Mucosa of stomach (tissue), 1 donor: ENCODE measurements at regions not wholly inside any gene's neighbourhood (a gene's known extent, or its start where the extent isn't known, plus 50 kb on each side); places are given as distances from the start of the nearest gene placed in this dataset.

Source experiments
- H3K27me3 ChIP-seq: one replicate; pipeline ENCODE4 v1.7.0; 2013; ENCODE audit warnings: mild to moderate bottlenecking, low read length; ENCODE audit not compliant: control insufficient read depth, insufficient read depth
- H3K36me3 ChIP-seq: one replicate; pipeline ENCODE4 v1.7.0; 2013; ENCODE audit warnings: low read length; ENCODE audit not compliant: control insufficient read depth, insufficient read depth
- H3K4me1 ChIP-seq: one replicate; pipeline ENCODE4 v1.7.0; 2013; ENCODE audit warnings: mild to moderate bottlenecking, low read length; ENCODE audit not compliant: control insufficient read depth, insufficient read depth
- H3K4me3 ChIP-seq: one replicate; pipeline ENCODE4 v1.7.0; 2013; ENCODE audit warnings: low read length
- H3K9ac ChIP-seq: one replicate; pipeline ENCODE4 v1.7.0; 2013; ENCODE audit warnings: mild to moderate bottlenecking, low read length, moderate library complexity
- H3K9me3 ChIP-seq: one replicate; pipeline ENCODE4 v1.7.0; 2013; ENCODE audit warnings: mild to moderate bottlenecking, low read length, moderate library complexity; ENCODE audit not compliant: control insufficient read depth
- donor health status: Pancreatic carcinoma.

DNA sequence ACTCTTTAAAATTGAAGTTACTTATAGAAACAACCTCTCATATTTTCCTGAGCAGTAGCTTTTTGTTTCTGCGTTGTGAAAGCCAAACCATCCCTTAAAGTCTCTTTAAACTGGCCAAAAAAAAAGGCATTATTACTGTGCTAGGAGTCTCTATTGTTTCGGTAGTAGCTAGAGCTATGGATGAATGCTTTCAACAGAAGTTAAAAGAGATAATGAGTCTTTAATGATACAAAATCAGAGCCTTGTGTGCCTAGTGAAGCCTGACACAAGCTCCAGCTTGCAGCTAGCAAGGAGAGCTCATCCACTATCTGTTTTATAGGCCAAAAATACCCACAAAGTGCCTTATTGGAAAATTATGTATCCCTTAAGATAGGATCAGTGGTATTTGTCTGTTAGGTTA is 360.4 kb upstream of the CDIN1 start:
- no peaks in the 10 kb centered on the region for H3K36me3 ChIP-seq

DNA sequence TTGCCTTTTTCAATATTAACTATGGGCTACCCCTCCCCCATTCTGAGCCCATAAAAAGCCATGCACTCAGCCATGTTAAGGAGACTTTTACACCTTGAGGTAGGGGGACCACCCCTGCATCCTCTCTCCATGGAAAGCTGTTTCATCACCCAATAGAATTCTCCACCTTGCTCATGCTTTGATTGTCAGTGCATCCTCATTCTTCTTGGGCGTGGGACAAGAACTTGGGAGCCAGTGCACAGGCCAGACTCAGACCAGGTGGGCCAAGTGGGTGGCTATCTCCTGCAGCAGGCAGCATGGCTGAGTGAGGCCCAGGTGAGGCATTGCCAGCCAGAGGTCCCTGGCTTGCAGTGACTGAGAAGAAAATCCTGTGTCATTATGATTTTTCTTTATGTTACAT is 357.4 kb upstream of the CDIN1 start:
- H3K36me3 ChIP-seq = no peaks in the 10 kb centered on the region
- H3K4me3 ChIP-seq = no peak overlapping the region
- no peaks in the 10 kb centered on the region for H3K9me3 ChIP-seq
- H3K4me1 ChIP-seq = no peaks in the 10 kb centered on the region
- H3K9ac ChIP-seq = no peak overlapping the region
- H3K27me3 ChIP-seq = no peaks in the 10 kb centered on the region

More for the DNA sequence above, 360.4 kb upstream of the CDIN1 start:
- no peaks in the 10 kb centered on the region for H3K9me3 ChIP-seq
- no peak overlapping the region for H3K4me3 ChIP-seq
- no peak overlapping the region for H3K9ac ChIP-seq
- H3K4me1 ChIP-seq = no peaks in the 10 kb centered on the region
- H3K27me3 ChIP-seq = no peaks in the 10 kb centered on the region

DNA sequence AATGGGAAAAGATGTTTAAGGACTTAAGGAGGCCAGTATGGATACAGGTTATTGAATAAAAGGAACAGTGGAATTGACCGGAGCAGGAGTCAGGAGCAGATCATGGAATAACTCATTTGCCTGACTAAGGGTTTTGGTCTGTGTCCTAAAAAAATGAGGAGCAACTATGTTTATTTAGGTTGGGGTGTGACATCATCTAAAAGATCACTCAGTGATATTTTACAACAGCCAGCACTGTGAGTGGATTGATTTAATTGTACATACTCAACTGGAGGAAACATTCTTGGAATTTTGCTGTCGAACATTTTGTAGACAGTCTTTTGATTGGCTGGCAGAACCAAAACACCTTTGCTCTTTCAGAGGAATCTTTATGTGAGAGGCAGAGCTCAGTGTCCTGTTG is 348.6 kb upstream of the CDIN1 start:
- no peak overlapping the region for H3K9ac ChIP-seq
- no peaks in the 10 kb centered on the region for H3K36me3 ChIP-seq
- H3K27me3 ChIP-seq = no peaks in the 10 kb centered on the region
- H3K4me1 ChIP-seq = no peaks in the 10 kb centered on the region
- no peaks in the 10 kb centered on the region for H3K9me3 ChIP-seq
- no peak overlapping the region for H3K4me3 ChIP-seq

GRCh38 chr15:36232491-36232890 is 346.9 kb upstream of the CDIN1 start:
- no peaks in the 10 kb centered on the region for H3K4me1 ChIP-seq
- H3K9ac ChIP-seq = no peak overlapping the region
- H3K4me3 ChIP-seq = no peak overlapping the region
- H3K36me3 ChIP-seq = no peaks in the 10 kb centered on the region
- H3K27me3 ChIP-seq = no peaks in the 10 kb centered on the region
- H3K9me3 ChIP-seq = no peaks in the 10 kb centered on the region

DNA sequence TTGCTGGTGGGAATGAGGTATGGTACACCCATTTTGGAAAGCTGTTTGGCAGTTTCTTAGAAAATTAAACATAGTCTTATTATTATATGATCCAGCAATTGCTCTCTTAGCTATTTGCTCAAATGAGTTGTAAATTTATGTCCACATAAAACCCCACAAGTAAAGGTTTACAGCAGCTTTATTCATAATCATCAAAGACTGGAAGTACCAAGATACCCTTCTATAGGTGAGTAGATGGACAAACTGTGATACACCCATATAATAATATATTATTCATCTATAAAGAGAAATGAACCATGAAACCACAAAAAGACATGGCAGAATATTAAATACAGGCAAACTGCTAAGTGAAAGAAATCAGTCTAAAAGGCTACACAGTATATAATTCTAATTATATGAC is 344.7 kb upstream of the CDIN1 start:
- no peaks in the 10 kb centered on the region for H3K4me1 ChIP-seq
- no peaks in the 10 kb centered on the region for H3K27me3 ChIP-seq
- no peak overlapping the region for H3K4me3 ChIP-seq
- no peaks in the 10 kb centered on the region for H3K9me3 ChIP-seq
- H3K9ac ChIP-seq = no peak overlapping the region
- H3K36me3 ChIP-seq = no peaks in the 10 kb centered on the region

- no peaks in the 10 kb centered on the region for H3K4me1 ChIP-seq
- H3K27me3 ChIP-seq = no peaks in the 10 kb centered on the region
- H3K4me3 ChIP-seq = no peak overlapping the region
- no peaks in the 10 kb centered on the region for H3K9me3 ChIP-seq
- no peaks in the 10 kb centered on the region for H3K36me3 ChIP-seq
- H3K9ac ChIP-seq = no peak overlapping the region
Measured at GRCh38 chr15:36235173-36235572, 344.3 kb upstream of the CDIN1 start.

DNA sequence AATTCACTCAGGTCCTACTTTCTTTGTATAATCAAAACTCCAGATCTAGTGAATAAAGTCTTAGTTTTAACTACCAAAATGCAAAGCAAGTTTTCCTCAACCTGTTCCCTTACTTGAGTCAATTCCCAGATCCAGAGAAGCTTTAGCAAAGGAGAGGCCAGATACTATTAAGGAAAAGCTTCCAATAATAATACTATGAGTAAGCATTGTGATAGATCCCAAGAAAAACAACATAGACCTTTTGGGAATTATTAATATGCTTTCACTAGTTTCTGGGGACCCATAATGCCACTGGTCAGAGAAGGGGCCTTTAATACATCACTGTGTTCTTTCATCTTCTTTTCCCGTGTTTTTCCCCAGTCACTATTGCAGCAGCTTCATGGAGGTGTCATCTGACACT is 339.9 kb upstream of the CDIN1 start:
- no peak overlapping the region for H3K4me3 ChIP-seq
- H3K9ac ChIP-seq = no peak overlapping the region
- no peaks in the 10 kb centered on the region for H3K36me3 ChIP-seq
- H3K27me3 ChIP-seq = no peaks in the 10 kb centered on the region
- no peaks in the 10 kb centered on the region for H3K4me1 ChIP-seq
- H3K9me3 ChIP-seq = no peaks in the 10 kb centered on the region

DNA sequence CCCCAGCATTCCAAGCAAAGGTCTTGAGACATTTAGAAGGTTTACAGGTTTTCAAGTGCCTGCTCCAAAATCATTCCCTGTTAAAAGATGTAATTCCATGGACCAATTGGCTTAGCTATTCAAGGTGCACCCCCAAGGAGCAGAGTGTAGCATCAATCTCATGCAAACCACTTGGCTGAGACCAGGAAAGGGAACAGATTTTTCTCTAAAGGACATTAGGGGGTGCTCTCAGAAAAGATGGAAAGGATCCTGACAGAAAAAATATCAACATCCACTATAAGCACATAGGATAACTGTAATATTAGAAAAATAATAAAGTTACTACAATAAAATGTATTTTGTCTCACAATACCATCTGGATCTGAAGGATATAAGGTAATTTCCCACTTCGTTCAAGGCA is 328.0 kb upstream of the CDIN1 start:
- Histone ChIP-seq H3K27me3 (no peaks in the 10 kb centered on the region), H3K9me3 (no peaks in the 10 kb centered on the region), H3K4me3 (no peak overlapping the region), H3K4me1 (no peaks in the 10 kb centered on the region), H3K36me3 (no peaks in the 10 kb centered on the region), H3K9ac (no peak overlapping the region)

DNA sequence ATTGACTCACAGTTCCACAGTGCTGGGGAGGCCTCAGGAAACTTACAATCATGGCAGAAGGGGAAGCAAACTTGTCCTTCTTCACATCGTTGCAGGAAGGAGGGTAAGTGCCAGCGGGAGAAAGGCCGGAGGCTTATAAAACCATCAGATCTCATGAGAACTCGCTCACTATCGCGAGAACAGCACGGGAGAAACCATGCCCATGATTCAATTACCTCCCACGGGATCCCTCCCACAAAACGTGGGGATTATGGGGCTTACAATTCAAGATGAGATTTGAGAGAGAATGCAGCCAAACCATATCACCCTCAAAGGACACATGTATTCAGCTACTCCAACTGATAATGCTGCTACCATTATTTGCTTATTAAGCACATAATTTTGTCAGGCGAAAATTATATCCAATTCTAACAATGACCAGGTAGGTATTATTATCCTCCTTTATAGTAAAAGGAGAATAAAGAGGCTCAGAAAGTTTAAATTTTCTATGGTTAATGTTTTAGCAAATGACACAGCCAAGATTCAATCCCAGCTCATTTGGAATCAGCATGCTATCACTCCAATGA is 327.2 kb upstream of the CDIN1 start:
- no peak overlapping the region for H3K4me3 ChIP-seq
- H3K9me3 ChIP-seq = no peaks in the 10 kb centered on the region
- no peak overlapping the region for H3K9ac ChIP-seq
- no peaks in the 10 kb centered on the region for H3K36me3 ChIP-seq
- H3K27me3 ChIP-seq = no peaks in the 10 kb centered on the region
- no peaks in the 10 kb centered on the region for H3K4me1 ChIP-seq

DNA sequence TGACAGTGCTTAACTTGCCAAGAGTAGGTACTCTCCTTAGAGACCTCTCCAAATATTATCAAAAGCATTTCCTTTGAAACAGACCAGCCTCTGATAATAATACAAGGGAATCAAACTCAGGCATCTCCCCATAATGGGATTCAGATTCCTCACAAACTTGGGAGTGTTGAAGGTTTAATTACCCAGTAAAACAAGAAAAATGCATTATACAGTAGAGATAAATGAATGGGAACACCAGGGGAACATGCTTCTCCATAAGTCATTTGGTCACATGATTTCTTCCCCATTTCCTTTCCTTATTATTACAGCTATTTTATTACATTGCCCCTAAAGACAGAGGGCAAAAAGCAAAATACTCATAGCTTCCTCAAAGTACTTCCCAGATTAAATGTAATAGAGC is 325.0 kb upstream of the CDIN1 start:
- no peak overlapping the region for H3K4me3 ChIP-seq
- no peaks in the 10 kb centered on the region for H3K9me3 ChIP-seq
- no peaks in the 10 kb centered on the region for H3K27me3 ChIP-seq
- H3K36me3 ChIP-seq = no peaks in the 10 kb centered on the region
- H3K4me1 ChIP-seq = no peaks in the 10 kb centered on the region
- no peak overlapping the region for H3K9ac ChIP-seq

GRCh38 chr15:36256404-36256807 is 323.0 kb upstream of the CDIN1 start:
- Histone ChIP-seq H3K36me3 (no peaks in the 10 kb centered on the region), H3K9me3 (no peaks in the 10 kb centered on the region), H3K4me1 (no peaks in the 10 kb centered on the region), H3K4me3 (no peak overlapping the region), H3K27me3 (no peaks in the 10 kb centered on the region), H3K9ac (no peak overlapping the region)

DNA sequence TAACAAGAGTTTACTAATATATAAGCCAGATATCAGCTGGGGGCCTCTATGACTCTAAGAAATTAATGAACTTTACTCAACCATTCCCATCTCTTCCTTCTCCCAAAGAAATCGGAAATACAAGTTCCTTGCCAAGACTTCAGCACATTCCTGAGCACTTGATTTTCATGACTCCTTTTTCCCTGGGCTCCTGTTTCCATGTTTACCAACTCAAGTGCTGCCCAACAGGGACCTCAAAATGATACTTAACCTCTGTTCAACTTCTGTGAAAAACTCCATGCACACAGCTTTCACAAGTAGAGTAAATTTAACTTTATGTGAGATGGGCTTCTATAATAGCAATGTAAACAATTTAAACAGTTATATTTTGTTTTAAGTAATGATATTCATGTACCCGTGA is 315.8 kb upstream of the CDIN1 start:
- no peak overlapping the region for H3K9ac ChIP-seq
- H3K4me1 ChIP-seq = no peaks in the 10 kb centered on the region
- H3K4me3 ChIP-seq = no peak overlapping the region
- no peaks in the 10 kb centered on the region for H3K27me3 ChIP-seq
- H3K9me3 ChIP-seq = no peaks in the 10 kb centered on the region
- H3K36me3 ChIP-seq = no peaks in the 10 kb centered on the region

- no peaks in the 10 kb centered on the region for H3K27me3 ChIP-seq
- no peaks in the 10 kb centered on the region for H3K4me1 ChIP-seq
- H3K9ac ChIP-seq = no peak overlapping the region
- no peaks in the 10 kb centered on the region for H3K9me3 ChIP-seq
- H3K4me3 ChIP-seq = no peak overlapping the region
- no peaks in the 10 kb centered on the region for H3K36me3 ChIP-seq
Measured at GRCh38 chr15:36265422-36265821, 314.0 kb upstream of the CDIN1 start.
